SK-N-SH (cell line): ENCODE measurements at regions not wholly inside any gene's neighbourhood (a gene's known extent, or its start where the extent isn't known, plus 50 kb on each side); places are given as distances from the start of the nearest gene placed in this dataset.

Experiments used
- CTCF ChIA-PET: fragments of 300-600, 350-600 bp; formaldehyde crosslinking; extraction: SDS; loops from one replicate; lab custom pipeline; 2021; lab: Yijun Ruan, JAX
- POLR2A ChIA-PET: fragments of 350-600 bp; sonication (Branson Sonifier 250); formaldehyde crosslinking; extraction: SDS; loops from one replicate; lab custom pipeline; 2020; ENCODE audit warnings: antibody characterized with exemption, inconsistent platforms; lab: Yijun Ruan, JAX
- DNase-seq: peaks from one replicate; pipeline ENCODE4 v3.0.0; 2012
- H2AFZ ChIP-seq: fragments of 200-600 bp; sonication (generic); 2 replicates; pipeline ENCODE4 v1.8.1; 2016; ENCODE audit warnings: antibody characterized with exemption, mild to moderate bottlenecking, low read depth
- H3F3A ChIP-seq: fragments of 200-600 bp; sonication (generic); replicated peaks from 2 replicates; pipeline ENCODE3; 2016; ENCODE audit warnings: antibody characterized with exemption, mild to moderate bottlenecking; ENCODE audit not compliant: insufficient read depth
- H3K27ac ChIP-seq, 2 experiments: fragments of 200-500 bp in 1 of 2; fragments of 200-600 bp in 1 of 2; sonication (Bioruptor generic) in 1 of 2; sonication (generic), shearing (Covaris generic) in 1 of 2; 2 replicates each; pipeline versions ENCODE4 v1.5.1 to v1.6.1; 2014 to 2016; ENCODE audit warnings: low read depth in 2 of 2, inconsistent platforms in 1 of 2, low read length in 1 of 2, mild to moderate bottlenecking in 1 of 2, mixed read lengths in 1 of 2
- H3K27me3 ChIP-seq: fragments of 200-600 bp; sonication (generic), shearing (Covaris generic); 2 replicates; pipeline ENCODE4 v1.6.1; 2016; ENCODE audit warnings: mixed run types; ENCODE audit not compliant: insufficient read depth
- H3K36me3 ChIP-seq, 2 experiments: fragments of 200-500 bp in 1 of 2; fragments of 200-600 bp in 1 of 2; sonication (Bioruptor generic) in 1 of 2; sonication (generic) in 1 of 2; replicated peaks in 1 of 2; 2 replicates each; pipeline versions ENCODE3 to v1.5.1; 2014 to 2016; ENCODE audit warnings: low read length in 1 of 2, mild to moderate bottlenecking in 1 of 2; ENCODE audit not compliant: insufficient read depth in 2 of 2, control insufficient read depth in 1 of 2
- H3K4me1 ChIP-seq, 2 experiments: fragments of 200-500 bp in 1 of 2; fragments of 200-600 bp in 1 of 2; sonication (Bioruptor generic) in 1 of 2; sonication (generic), shearing (Covaris generic) in 1 of 2; 2 replicates each; pipeline versions ENCODE4 v1.5.1 to v1.6.1; 2014 to 2016; ENCODE audit warnings: low read depth in 1 of 2, low read length in 1 of 2, mixed run types in 1 of 2; ENCODE audit not compliant: insufficient read depth in 2 of 2, control insufficient read depth in 1 of 2
- H3K4me2 ChIP-seq: fragments of 200-600 bp; sonication (generic), shearing (Covaris generic); 2 replicates; pipeline ENCODE4 v1.6.1; 2017; ENCODE audit warnings: mixed run types
- H3K4me3 ChIP-seq, 2 experiments: fragments of 200-500 bp in 1 of 2; fragments of 200-600 bp in 1 of 2; sonication (Bioruptor generic) in 1 of 2; sonication (generic), shearing (Covaris generic) in 1 of 2; 2 replicates each; pipeline versions ENCODE4 v1.5.1 to v1.8.1; 2014 to 2016; ENCODE audit warnings: low read depth in 2 of 2, inconsistent platforms in 1 of 2, low read length in 1 of 2, mild to moderate bottlenecking in 1 of 2, mixed read lengths in 1 of 2, moderate library complexity in 1 of 2
- H3K79me2 ChIP-seq: fragments of 200-600 bp; sonication (generic); 2 replicates; pipeline ENCODE4 v1.8.1; 2017; ENCODE audit warnings: mild to moderate bottlenecking; ENCODE audit not compliant: insufficient read depth
- H3K9ac ChIP-seq: fragments of 200-600 bp; sonication (generic); 2 replicates; pipeline ENCODE4 v1.6.1; 2017; ENCODE audit warnings: mixed run types
- H3K9me2 ChIP-seq: fragments of 200-600 bp; sonication (generic); 2 replicates; pipeline ENCODE4 v1.6.1; 2017; ENCODE audit warnings: mixed run types
- H3K9me3 ChIP-seq: fragments of 200-600 bp; sonication (generic); 2 replicates; pipeline ENCODE4 v1.6.1; 2017; ENCODE audit warnings: mixed run types, mild to moderate bottlenecking, moderate library complexity
- H4K20me1 ChIP-seq: fragments of 200-600 bp; sonication (generic); 2 replicates; pipeline ENCODE4 v1.6.1; 2017; ENCODE audit warnings: mild to moderate bottlenecking, mixed run types; ENCODE audit not compliant: insufficient read depth
- CHD2 ChIP-seq: fragments of 150-350 bp; IDR thresholded peaks from 2 replicates; pipeline ENCODE4 v1.6.1; 2018; ENCODE audit warnings: low read length; ENCODE audit not compliant: partially characterized antibody
- ELF1 ChIP-seq: IDR thresholded peaks from 2 replicates; pipeline ENCODE4 v1.4.0; 2012
- EP300 ChIP-seq, 2 experiments: IDR thresholded peaks; 2 replicates each; pipeline versions ENCODE4 v1.4.0 to v1.6.1; 2012; ENCODE audit warnings: borderline replicate concordance in 1 of 2, low read depth in 1 of 2, low read length in 1 of 2
- EZH2phosphoT487 ChIP-seq: fragments of 200-600 bp; sonication (generic); IDR thresholded peaks from 2 replicates; pipeline ENCODE4 v1.6.1; 2017; ENCODE audit warnings: low read depth, mixed run types, mild to moderate bottlenecking, antibody characterized with exemption, moderate library complexity, borderline replicate concordance
- FOXJ3 ChIP-seq: sonication (generic); formaldehyde crosslinking; IDR thresholded peaks from 2 replicates; pipeline ENCODE4 v1.5.1; 2020; ENCODE audit warnings: mild to moderate bottlenecking, missing genetic modification reagents
- FOXM1 ChIP-seq: IDR thresholded peaks from 2 replicates; pipeline ENCODE4 v1.4.0; 2012; ENCODE audit warnings: low read depth, mild to moderate bottlenecking
- GATA2 ChIP-seq: sonication (generic); formaldehyde crosslinking; IDR thresholded peaks from 2 replicates; pipeline ENCODE4 v1.5.0; 2020; ENCODE audit warnings: mild to moderate bottlenecking, missing genetic modification reagents
- JUND ChIP-seq: IDR thresholded peaks from 2 replicates; pipeline ENCODE4 v1.4.0; 2012
- MEF2A ChIP-seq: IDR thresholded peaks from 2 replicates; pipeline ENCODE4 v1.4.0; 2012; ENCODE audit warnings: low read depth, borderline replicate concordance
- MXI1 ChIP-seq: IDR thresholded peaks from 2 replicates; pipeline ENCODE4 v1.6.1; 2012; ENCODE audit warnings: mild to moderate bottlenecking, low read depth, low read length, improper control_type of control experiment
- NFIC ChIP-seq: IDR thresholded peaks from 2 replicates; pipeline ENCODE4 v1.4.0; 2012; ENCODE audit warnings: borderline replicate concordance
- PBX3 ChIP-seq: IDR thresholded peaks from 2 replicates; pipeline ENCODE4; 2012
- POLR2AphosphoS5 ChIP-seq: IDR thresholded peaks from 2 replicates; pipeline ENCODE4 v1.6.1; 2012; ENCODE audit warnings: low read depth, low read length
- RAD21 ChIP-seq: IDR thresholded peaks from 2 replicates; pipeline ENCODE4 v1.6.1; 2012; ENCODE audit warnings: mild to moderate bottlenecking, low read length
- RCOR1 ChIP-seq: fragments of 150-350 bp; IDR thresholded peaks from 2 replicates; pipeline ENCODE4 v1.6.1; 2017; ENCODE audit warnings: antibody characterized with exemption, low read length
- TCF12 ChIP-seq: IDR thresholded peaks from 2 replicates; pipeline ENCODE4 v1.4.0; 2012
- USF2 ChIP-seq: fragments of 150-350 bp; IDR thresholded peaks from 2 replicates; pipeline ENCODE4 v1.6.1; 2017; ENCODE audit warnings: antibody characterized with exemption, low read length, low read depth, borderline replicate concordance
- WGBS: methylation state at CpG from one replicate; pipeline ENCODE4 v1.1.6; 2017; ENCODE audit warnings: low lambda C conversion rate; 5-methylcytosine and 5-hydroxymethylcytosine counted together
- TF ChIP-seq, protein P1 (sequence below): IDR thresholded peaks from 2 replicates; pipeline ENCODE4 v1.4.0; 2012; ENCODE audit warnings: low read depth
- TF ChIP-seq, protein P2 (sequence below): fragments of 200-600 bp; sonication (generic); IDR thresholded peaks from 2 replicates; pipeline ENCODE4 v1.6.1; 2017; ENCODE audit warnings: antibody characterized with exemption, mild to moderate bottlenecking, moderate library complexity

DNA sequence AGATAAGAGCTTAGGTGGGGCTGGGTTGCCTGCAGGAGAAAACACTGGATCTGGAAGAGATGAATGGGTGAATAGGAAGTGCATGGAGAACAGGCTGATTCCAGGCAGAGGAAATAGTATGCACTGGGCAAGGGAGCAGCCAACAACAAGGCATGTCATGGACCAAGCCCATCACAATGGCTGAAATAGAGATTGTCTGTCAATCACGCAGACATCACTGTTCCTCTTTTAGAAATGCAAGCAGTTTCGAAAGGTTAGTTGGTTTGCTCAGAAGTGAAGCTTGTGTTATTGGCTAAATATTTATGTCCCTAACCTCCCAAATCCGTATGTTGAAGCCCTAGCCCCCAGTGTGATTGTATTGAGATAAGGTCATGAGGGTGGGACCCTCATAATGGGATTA is 621.7 kb upstream of the CDH11 start:
- no peaks in the 10 kb centered on the region for H3K36me3 ChIP-seq
- no peak for DNase-seq
- WGBS = 52% methylated on average over 3 of the region's 3 CpGs
- H3K27ac ChIP-seq = no peak overlapping the region
- H4K20me1 ChIP-seq = no peaks in the 10 kb centered on the region
- no peak overlapping the region for H3K9ac ChIP-seq
- no peak overlapping the region for H3K4me3 ChIP-seq
- H3K79me2 ChIP-seq = no peaks in the 10 kb centered on the region
- no peak for TF ChIP-seq GATA2 (CRISPR knock-in tag)
- TF ChIP-seq, protein P1, sequence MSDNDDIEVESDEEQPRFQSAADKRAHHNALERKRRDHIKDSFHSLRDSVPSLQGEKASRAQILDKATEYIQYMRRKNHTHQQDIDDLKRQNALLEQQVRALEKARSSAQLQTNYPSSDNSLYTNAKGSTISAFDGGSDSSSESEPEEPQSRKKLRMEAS = no peak
- TF ChIP-seq NFIC = no peak
- TF ChIP-seq PBX3 = no peak
- TF ChIP-seq, protein P2, sequence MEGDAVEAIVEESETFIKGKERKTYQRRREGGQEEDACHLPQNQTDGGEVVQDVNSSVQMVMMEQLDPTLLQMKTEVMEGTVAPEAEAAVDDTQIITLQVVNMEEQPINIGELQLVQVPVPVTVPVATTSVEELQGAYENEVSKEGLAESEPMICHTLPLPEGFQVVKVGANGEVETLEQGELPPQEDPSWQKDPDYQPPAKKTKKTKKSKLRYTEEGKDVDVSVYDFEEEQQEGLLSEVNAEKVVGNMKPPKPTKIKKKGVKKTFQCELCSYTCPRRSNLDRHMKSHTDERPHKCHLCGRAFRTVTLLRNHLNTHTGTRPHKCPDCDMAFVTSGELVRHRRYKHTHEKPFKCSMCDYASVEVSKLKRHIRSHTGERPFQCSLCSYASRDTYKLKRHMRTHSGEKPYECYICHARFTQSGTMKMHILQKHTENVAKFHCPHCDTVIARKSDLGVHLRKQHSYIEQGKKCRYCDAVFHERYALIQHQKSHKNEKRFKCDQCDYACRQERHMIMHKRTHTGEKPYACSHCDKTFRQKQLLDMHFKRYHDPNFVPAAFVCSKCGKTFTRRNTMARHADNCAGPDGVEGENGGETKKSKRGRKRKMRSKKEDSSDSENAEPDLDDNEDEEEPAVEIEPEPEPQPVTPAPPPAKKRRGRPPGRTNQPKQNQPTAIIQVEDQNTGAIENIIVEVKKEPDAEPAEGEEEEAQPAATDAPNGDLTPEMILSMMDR = no peak
- TF ChIP-seq MEF2A = no peak
- no peak for TF ChIP-seq CHD2
- no peak for TF ChIP-seq EZH2phosphoT487
- no peak for TF ChIP-seq POLR2AphosphoS5
- TF ChIP-seq MXI1 = no peak
- no peak for TF ChIP-seq FOXM1
- no peak for TF ChIP-seq USF2
- TF ChIP-seq TCF12 = no peak
- TF ChIP-seq ELF1 = no peak
- TF ChIP-seq EP300 (IDR thresholded peaks at IDR 0.05; ENCODE audit: borderline replicate concordance in 1 of 2, low read depth in 1 of 2, low read length in 1 of 2) = no peak
- TF ChIP-seq FOXJ3 (CRISPR knock-in tag) = no peak
- TF ChIP-seq JUND = no peak
- TF ChIP-seq RCOR1 = no peak
- no peak for TF ChIP-seq RAD21
- H3K4me2 ChIP-seq = no peak overlapping the region
- no peaks in the 10 kb centered on the region for H3F3A ChIP-seq
- H3K9me2 ChIP-seq = no peaks in the 10 kb centered on the region
- ChIA-PET CTCF (no interaction called here), POLR2A (no interaction called here)
- peaks cover 0 to 3% of the 10 kb centered on the region in 2 experiments; a peak in 1 of 4 replicates for H3K4me1 ChIP-seq
- no peaks in the 10 kb centered on the region for H3K9me3 ChIP-seq
- H2AFZ ChIP-seq = no peak overlapping the region
- no peaks in the 10 kb centered on the region for H3K27me3 ChIP-seq
